Suprapubic skin (tissue), 3 donors: ENCODE measurements at regions not wholly inside any gene's neighbourhood (a gene's known extent, or its start where the extent isn't known, plus 50 kb on each side); places are given as distances from the start of the nearest gene placed in this dataset.

Source experiments
- CTCF ChIP-seq, 2 donors: fragments of 200-600 bp in 1 of 2; fragments of 450-650 bp in 1 of 2; sonication (generic) in 1 of 2; IDR thresholded peaks; one replicate each; pipeline ENCODE4 v1.5.1; 2016 to 2019; ENCODE audit warnings: antibody characterized with exemption in 2 of 2, mild to moderate bottlenecking in 1 of 2, moderate library complexity in 1 of 2
- EP300 ChIP-seq: sonication (generic); formaldehyde crosslinking; IDR thresholded peaks from one replicate; pipeline ENCODE4 v1.6.1; 2017; ENCODE audit warnings: antibody characterized with exemption
- POLR2A ChIP-seq, 2 donors: fragments of 450-650 bp; IDR thresholded peaks; one replicate each; pipeline ENCODE4 v1.6.1; 2017; ENCODE audit warnings: antibody characterized with exemption in 2 of 2, mild to moderate bottlenecking in 2 of 2, moderate library complexity in 2 of 2

DNA sequence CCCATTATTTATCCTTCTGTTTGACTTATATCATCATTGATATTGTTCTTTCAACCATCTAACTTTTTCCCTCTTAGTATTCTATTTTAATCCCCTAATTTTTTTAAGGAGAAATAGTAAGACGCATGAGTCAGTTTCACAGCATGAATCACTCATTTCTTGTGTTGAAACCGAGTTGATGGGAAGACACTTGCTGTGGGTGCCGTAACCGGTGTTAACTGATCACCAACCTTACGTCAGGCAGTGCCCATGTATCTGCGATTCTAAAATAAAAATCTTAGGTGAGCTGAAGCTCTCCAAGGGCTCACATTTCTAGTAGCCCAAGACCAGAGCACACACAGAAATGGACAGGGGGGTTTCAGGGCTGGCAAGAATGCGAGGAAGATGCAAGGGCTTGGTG, 348.1 kb downstream of the GALR1 start:
- no peak for TF ChIP-seq POLR2A (IDR thresholded peaks at IDR 0.05)
- no peak for TF ChIP-seq CTCF (IDR thresholded peaks at IDR 0.05)
- no peak for TF ChIP-seq EP300
